ENCODE measurements at regions not wholly inside any gene's neighbourhood (a gene's known extent, or its start where the extent isn't known, plus 50 kb on each side); places are given as distances from the start of the nearest gene placed in this dataset.
"Not testable (repeated sequence)": the region's sequence is repeated elsewhere in the genome, so short reads cannot be mapped to it uniquely, and the experiment has no call there.

GRCh38 chr16:31754998-31755615 is 118.5 kb upstream of the ZNF267 start:
- no peak for DNase-seq

GRCh38 chr16:31764103-31764502 is 109.5 kb upstream of the ZNF267 start:
- no peak for DNase-seq

- no peak for DNase-seq
Observed at GRCh38 chr16:31767267-31767666, 106.3 kb upstream of the ZNF267 start.

GRCh38 chr16:31780342-31780741 is 93.3 kb upstream of the ZNF267 start:
- no peak for DNase-seq

GRCh38 chr16:31785126-31785525 is 88.5 kb upstream of the ZNF267 start:
- DNase-seq = no peak

GRCh38 chr16:31807086-31807485 is 66.5 kb upstream of the ZNF267 start:
- no peak for DNase-seq

GRCh38 chr16:31810863-31811262 is 62.7 kb upstream of the ZNF267 start:
- DNase-seq = no peak

- not testable (repeated sequence) for DNase-seq
Observed at GRCh38 chr16:31816141-31816540, 57.5 kb upstream of the ZNF267 start.

- DNase-seq = no peak
Observed at GRCh38 chr16:31819386-31819785, 54.2 kb upstream of the ZNF267 start.

GRCh38 chr16:31819948-31820347 is 53.7 kb upstream of the ZNF267 start:
- DNase-seq = no peak
